ENCODE measurements at regions not wholly inside any gene's neighbourhood (a gene's known extent, or its start where the extent isn't known, plus 50 kb on each side); places are given as distances from the start of the nearest gene placed in this dataset.

- no peak overlapping the region for H3T11ph ChIP-seq (ENCODE audit: low read length)
- no peaks in the 10 kb centered on the region for H4K20me1 ChIP-seq (ENCODE audit: control insufficient read depth, insufficient read depth, insufficient read length)
- H3K36me3 Mint-ChIP-seq (ENCODE audit: insufficient read depth in 1 of 3, low read depth in 3 of 3), result no peaks in the 10 kb centered on the region
- no peak overlapping the region for H2BK12ac ChIP-seq (ENCODE audit: insufficient read length, low read depth, low read length)
- H3K27me3 ChIP-seq (ENCODE audit: insufficient read depth, low read length), result no peaks in the 10 kb centered on the region
- no peak overlapping the region for H3K9ac ChIP-seq (ENCODE audit: extremely low read depth, insufficient read length, low read length)
- no peak overlapping the region for H2AFZ ChIP-seq (ENCODE audit: low read length)
- no peak overlapping the region for H3K18ac ChIP-seq (ENCODE audit: insufficient read length, low read depth, low read length)
- H4K91ac ChIP-seq (ENCODE audit: insufficient read length, low read depth, low read length), result no peak overlapping the region
- no peak overlapping the region for H4K8ac ChIP-seq (replicated peaks; ENCODE audit: insufficient read length, low read depth, low read length)
- no peaks in the 10 kb centered on the region for H3K4me1 ChIP-seq (ENCODE audit: insufficient read depth, low read length)
- no peak overlapping the region for H2BK120ac ChIP-seq (ENCODE audit: low read depth, low read length, poor library complexity, severe bottlenecking)
- H3K4me3 Mint-ChIP-seq, result no peak overlapping the region
- no peak overlapping the region for H3K14ac ChIP-seq (ENCODE audit: insufficient read depth, low read length)
- no peaks in the 10 kb centered on the region for H3K27me3 Mint-ChIP-seq (ENCODE audit: low read depth)
- DNase-seq, result no peak
- no peak overlapping the region for H3K56ac ChIP-seq (ENCODE audit: insufficient read length, low read depth, low read length)
- H3K27ac Mint-ChIP-seq, result no peak overlapping the region
- H2BK20ac ChIP-seq (ENCODE audit: low read depth, low read length, poor library complexity, severe bottlenecking), result no peak overlapping the region
- H2BK15ac ChIP-seq (ENCODE audit: low read depth, low read length), result no peak overlapping the region
- no peaks in the 10 kb centered on the region for H3K9me3 Mint-ChIP-seq
- no peak overlapping the region for H3K4me2 ChIP-seq (ENCODE audit: insufficient read depth, insufficient read length, low read length)
- H3K79me2 ChIP-seq (ENCODE audit: insufficient read depth, low read length), result no peaks in the 10 kb centered on the region
- H4K5ac ChIP-seq (ENCODE audit: insufficient read length, low read depth, low read length), result no peak overlapping the region
- no peak overlapping the region for H3K23ac ChIP-seq (ENCODE audit: insufficient read length, low read depth, low read length)
- H3K79me1 ChIP-seq (ENCODE audit: insufficient read depth, low read depth, low read length, poor library complexity, severe bottlenecking), result no peaks in the 10 kb centered on the region
- H3K27ac ChIP-seq (ENCODE audit: insufficient read length, low read depth, low read length), result no peak overlapping the region
- TF ChIP-seq, protein P1, sequence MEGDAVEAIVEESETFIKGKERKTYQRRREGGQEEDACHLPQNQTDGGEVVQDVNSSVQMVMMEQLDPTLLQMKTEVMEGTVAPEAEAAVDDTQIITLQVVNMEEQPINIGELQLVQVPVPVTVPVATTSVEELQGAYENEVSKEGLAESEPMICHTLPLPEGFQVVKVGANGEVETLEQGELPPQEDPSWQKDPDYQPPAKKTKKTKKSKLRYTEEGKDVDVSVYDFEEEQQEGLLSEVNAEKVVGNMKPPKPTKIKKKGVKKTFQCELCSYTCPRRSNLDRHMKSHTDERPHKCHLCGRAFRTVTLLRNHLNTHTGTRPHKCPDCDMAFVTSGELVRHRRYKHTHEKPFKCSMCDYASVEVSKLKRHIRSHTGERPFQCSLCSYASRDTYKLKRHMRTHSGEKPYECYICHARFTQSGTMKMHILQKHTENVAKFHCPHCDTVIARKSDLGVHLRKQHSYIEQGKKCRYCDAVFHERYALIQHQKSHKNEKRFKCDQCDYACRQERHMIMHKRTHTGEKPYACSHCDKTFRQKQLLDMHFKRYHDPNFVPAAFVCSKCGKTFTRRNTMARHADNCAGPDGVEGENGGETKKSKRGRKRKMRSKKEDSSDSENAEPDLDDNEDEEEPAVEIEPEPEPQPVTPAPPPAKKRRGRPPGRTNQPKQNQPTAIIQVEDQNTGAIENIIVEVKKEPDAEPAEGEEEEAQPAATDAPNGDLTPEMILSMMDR (conservative IDR thresholded peaks at IDR 0.05), result no peak
- H3K4me1 Mint-ChIP-seq, result no peaks in the 10 kb centered on the region
- H3K4ac ChIP-seq (ENCODE audit: low read depth, low read length), result no peak overlapping the region
- H2BK5ac ChIP-seq (ENCODE audit: insufficient read length, low read length), result no peak overlapping the region
- no peaks in the 10 kb centered on the region for H3K9me3 ChIP-seq (ENCODE audit: control insufficient read depth, low read depth, low read length)
- no peak overlapping the region for H2AK5ac ChIP-seq (ENCODE audit: insufficient read length, low read length)
- H3K23me2 ChIP-seq (ENCODE audit: insufficient read length, low read depth, low read length, poor library complexity, severe bottlenecking), result no peaks in the 10 kb centered on the region
Measured at GRCh38 chr2:212794471-212794870, 255.9 kb upstream of the ERBB4 start.
